ENCODE measurements at regions not wholly inside any gene's neighbourhood (a gene's known extent, or its start where the extent isn't known, plus 50 kb on each side); places are given as distances from the start of the nearest gene placed in this dataset.

DNA sequence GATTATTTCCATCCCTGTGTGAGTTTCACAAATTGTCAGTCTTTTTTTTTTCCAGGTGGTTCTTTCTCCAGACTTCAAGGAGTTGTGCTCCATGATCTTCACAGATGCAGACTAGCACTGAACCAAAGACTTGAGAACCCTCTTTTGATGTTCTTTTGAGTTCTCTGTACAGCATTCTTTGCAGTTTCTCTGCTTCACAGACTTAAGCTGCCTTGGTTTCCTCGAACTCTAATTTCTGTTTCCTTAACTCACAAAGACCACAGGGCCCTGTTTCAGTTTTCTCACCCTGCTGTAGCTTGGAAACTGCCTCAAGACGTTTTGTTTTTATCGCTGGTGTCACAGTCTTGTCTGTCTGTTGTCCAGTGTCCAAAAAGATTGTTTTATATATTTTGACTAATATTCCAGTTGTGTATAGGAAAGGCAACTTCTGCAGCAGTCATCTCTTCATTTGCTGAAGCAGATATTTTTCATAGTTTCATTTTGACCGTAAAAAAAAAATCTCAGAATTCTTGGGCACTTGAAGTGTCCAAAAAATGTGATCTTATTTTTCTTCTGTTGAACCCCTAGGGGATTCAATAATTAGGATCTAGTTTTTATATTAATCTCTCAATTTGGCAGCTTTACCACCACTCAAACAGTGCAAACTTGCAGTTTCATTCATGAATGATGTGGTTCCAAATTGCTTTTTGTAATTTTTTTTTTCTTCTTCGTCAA lies 97.0 kb upstream of the MC4R start:
- TF ChIP-seq, protein P1, sequence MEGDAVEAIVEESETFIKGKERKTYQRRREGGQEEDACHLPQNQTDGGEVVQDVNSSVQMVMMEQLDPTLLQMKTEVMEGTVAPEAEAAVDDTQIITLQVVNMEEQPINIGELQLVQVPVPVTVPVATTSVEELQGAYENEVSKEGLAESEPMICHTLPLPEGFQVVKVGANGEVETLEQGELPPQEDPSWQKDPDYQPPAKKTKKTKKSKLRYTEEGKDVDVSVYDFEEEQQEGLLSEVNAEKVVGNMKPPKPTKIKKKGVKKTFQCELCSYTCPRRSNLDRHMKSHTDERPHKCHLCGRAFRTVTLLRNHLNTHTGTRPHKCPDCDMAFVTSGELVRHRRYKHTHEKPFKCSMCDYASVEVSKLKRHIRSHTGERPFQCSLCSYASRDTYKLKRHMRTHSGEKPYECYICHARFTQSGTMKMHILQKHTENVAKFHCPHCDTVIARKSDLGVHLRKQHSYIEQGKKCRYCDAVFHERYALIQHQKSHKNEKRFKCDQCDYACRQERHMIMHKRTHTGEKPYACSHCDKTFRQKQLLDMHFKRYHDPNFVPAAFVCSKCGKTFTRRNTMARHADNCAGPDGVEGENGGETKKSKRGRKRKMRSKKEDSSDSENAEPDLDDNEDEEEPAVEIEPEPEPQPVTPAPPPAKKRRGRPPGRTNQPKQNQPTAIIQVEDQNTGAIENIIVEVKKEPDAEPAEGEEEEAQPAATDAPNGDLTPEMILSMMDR (IDR thresholded peaks at IDR 0.05), result no peak
- TF ChIP-seq POLR2A (IDR thresholded peaks at IDR 0.05), result no peak
- Histone ChIP-seq H3K9me3 (no peaks in the 10 kb centered on the region), H3K36me3 (no peaks in the 10 kb centered on the region), H3K27me3 (no peaks in the 10 kb centered on the region), H3K4me1 (peaks cover 0 to 6% of the 10 kb centered on the region in 2 donors), H3K27ac (no peak overlapping the region), H3K4me3 (replicated peaks in 1 of 3) (no peak overlapping the region)
- DNase-seq, result no peak
- intact Hi-C loops (cut with DNase I), result no loop called here
- 61 to 74% methylated on average over 5 of the region's 5 CpGs for WGBS, 2 donors

DNA sequence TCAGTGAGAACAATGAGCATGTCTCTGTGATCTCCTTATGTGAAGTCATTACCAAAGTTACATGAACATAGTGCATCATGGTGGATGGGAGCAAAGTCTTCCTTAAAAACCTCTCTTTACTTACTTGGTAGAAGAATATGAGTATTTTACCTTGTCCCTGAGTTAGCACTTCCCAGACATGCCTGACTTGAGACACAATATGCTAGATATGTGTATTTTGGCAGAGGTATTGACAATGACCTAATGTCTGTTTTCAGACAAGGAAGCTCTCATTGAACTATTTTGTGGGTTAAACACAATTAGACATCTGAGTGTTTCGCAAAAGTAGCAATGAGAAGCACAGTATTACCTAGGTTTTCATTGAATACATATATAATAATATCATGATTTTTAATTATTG lies 99.1 kb upstream of the MC4R start:
- TF ChIP-seq, protein P1 (IDR thresholded peaks at IDR 0.05), result no peak
- TF ChIP-seq POLR2A (IDR thresholded peaks at IDR 0.05), result no peak
- no peak overlapping the region for H3K27ac ChIP-seq
- H3K9me3 ChIP-seq, result no peaks in the 10 kb centered on the region
- H3K27me3 ChIP-seq, result no peaks in the 10 kb centered on the region
- H3K4me3 ChIP-seq (replicated peaks in 1 of 3), result no peak overlapping the region
- no peak for DNase-seq
- no peaks in the 10 kb centered on the region for H3K36me3 ChIP-seq
- intact Hi-C loops (cut with DNase I), result no loop called here
- WGBS, 2 donors, result 31 to 93% methylated on average over 1 of the region's 1 CpG
- H3K4me1 ChIP-seq, result peaks cover 0 to 6% of the 10 kb centered on the region in 2 donors

DNA sequence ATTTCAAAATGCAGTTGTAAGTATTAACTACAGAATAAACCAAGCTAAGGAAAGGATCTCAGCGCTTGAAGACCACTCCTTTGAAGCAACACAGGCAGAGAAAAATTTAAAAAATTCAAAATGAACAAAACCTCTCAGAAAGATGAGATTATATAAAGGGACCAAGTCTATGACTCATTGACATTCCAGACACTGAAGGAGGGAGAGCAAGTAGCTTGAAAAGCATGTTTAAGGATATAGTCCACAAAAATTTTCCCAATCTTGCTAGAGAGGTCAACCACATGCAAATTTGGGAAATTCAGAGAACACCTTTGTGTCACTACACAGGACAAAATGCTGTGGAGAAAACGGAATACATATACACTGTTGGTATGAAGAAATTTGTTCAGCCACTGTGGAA lies 112.6 kb upstream of the MC4R start:
- H3K36me3 ChIP-seq, result no peaks in the 10 kb centered on the region
- H3K4me3 ChIP-seq (replicated peaks in 1 of 3), result no peak overlapping the region
- no peak for DNase-seq
- H3K27ac ChIP-seq, result no peak overlapping the region
- H3K4me1 ChIP-seq, result no peaks in the 10 kb centered on the region
- intact Hi-C loops (cut with DNase I), result no loop called here
- no peaks in the 10 kb centered on the region for H3K27me3 ChIP-seq
- TF ChIP-seq, protein P1 (IDR thresholded peaks at IDR 0.05), result no peak
- no peak for TF ChIP-seq POLR2A (IDR thresholded peaks at IDR 0.05)
- H3K9me3 ChIP-seq, result no peaks in the 10 kb centered on the region
- whole genome bisulfite sequencing, 2 donors, result 83 to 91% methylated on average over 2 of the region's 2 CpGs

DNA sequence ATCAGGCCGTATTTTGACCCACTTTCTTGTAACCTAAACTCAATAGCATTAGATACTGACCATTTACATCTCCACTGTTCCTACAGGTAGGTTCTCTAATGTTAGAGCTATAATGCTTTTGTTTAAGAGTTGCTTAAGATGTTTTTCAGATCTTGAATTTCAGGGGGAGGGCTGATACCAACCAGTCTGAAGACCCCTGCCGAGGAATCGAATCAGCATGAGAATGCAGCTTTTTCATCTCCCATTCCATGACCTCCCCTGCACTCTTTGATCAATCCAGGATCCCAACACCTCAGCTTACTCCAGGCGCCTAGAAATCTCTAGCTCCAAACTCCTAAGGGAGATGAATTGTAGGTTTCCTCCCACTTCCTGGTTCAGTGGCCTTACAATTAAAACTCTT lies 120.5 kb upstream of the MC4R start:
- Histone ChIP-seq H3K36me3 (no peaks in the 10 kb centered on the region), H3K4me3 (replicated peaks in 1 of 3) (no peak overlapping the region), H3K27me3 (no peaks in the 10 kb centered on the region), H3K4me1 (no peaks in the 10 kb centered on the region), H3K9me3 (no peaks in the 10 kb centered on the region), H3K27ac (no peak overlapping the region)
- DNase-seq, result no peak
- TF ChIP-seq POLR2A (IDR thresholded peaks at IDR 0.05), result no peak
- TF ChIP-seq, protein P1 (IDR thresholded peaks at IDR 0.05), result no peak
- intact Hi-C loops (cut with DNase I), result no loop called here
- WGBS, 2 donors, result 63 to 66% methylated on average over 4 of the region's 4 CpGs

DNA sequence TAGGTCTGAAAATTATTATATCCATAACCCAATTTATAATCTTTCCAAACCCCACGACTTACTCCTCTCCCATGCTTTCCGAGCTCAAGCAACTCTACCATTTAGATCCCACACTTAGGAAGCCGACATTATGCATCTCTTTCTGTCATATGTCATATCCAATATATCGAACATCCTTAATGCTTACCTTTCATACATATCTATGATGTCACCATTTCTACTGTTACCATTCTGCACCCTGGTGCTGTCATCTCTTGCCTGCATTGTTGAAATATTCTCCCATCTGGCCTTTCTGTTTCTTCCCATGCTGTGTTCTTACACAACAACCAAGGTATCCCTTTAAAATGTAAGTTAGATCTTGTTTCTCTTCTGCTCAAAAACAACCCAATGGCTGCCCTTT lies 127.1 kb upstream of the MC4R start:
- WGBS, 2 donors, result 91 to 94% methylated on average over 4 of the region's 4 CpGs

More for the DNA sequence above, 127.1 kb upstream of the MC4R start:
- no peaks in the 10 kb centered on the region for H3K27me3 ChIP-seq
- no peaks in the 10 kb centered on the region for H3K4me1 ChIP-seq
- H3K27ac ChIP-seq, result no peak overlapping the region
- H3K36me3 ChIP-seq, result no peaks in the 10 kb centered on the region
- DNase-seq, result no peak
- TF ChIP-seq, protein P1 (IDR thresholded peaks at IDR 0.05), result no peak
- no peak for TF ChIP-seq POLR2A (IDR thresholded peaks at IDR 0.05)
- no peaks in the 10 kb centered on the region for H3K9me3 ChIP-seq
- H3K4me3 ChIP-seq (replicated peaks in 1 of 3), result no peak overlapping the region
- intact Hi-C loops (cut with DNase I), result no loop called here
